Esophagus squamous epithelium (tissue), 4 donors: ENCODE measurements at regions not wholly inside any gene's neighbourhood (a gene's known extent, or its start where the extent isn't known, plus 50 kb on each side); places are given as distances from the start of the nearest gene placed in this dataset.

Experiments
- CTCF ChIP-seq, 6 experiments: fragments of 450-650 bp in 4 of 6; fragments of 200-600 bp in 2 of 6; sonication (generic) in 2 of 6; IDR thresholded peaks; one replicate each; pipeline ENCODE4 v1.5.1; 2016 to 2019; ENCODE audit warnings: antibody characterized with exemption in 6 of 6, mild to moderate bottlenecking in 4 of 6, moderate library complexity in 4 of 6
- POLR2A ChIP-seq, 4 donors: fragments of 450-650 bp; IDR thresholded peaks; one replicate each; pipeline ENCODE4 v1.6.1; 2017; ENCODE audit warnings: antibody characterized with exemption in 4 of 4, mild to moderate bottlenecking in 4 of 4, moderate library complexity in 3 of 4

- TF ChIP-seq CTCF (IDR thresholded peaks at IDR 0.05) (no peak), POLR2A (IDR thresholded peaks at IDR 0.05) (no peak)
Measured at GRCh38 chr11:38411149-38411548, 1813.1 kb upstream of the RAG2 start.
